A549 (cell line): ENCODE measurements at regions not wholly inside any gene's neighbourhood (a gene's known extent, or its start where the extent isn't known, plus 50 kb on each side); places are given as distances from the start of the nearest gene placed in this dataset.

Experiments used
- ATAC-seq, 2 experiments: fragments of 200-7000 bp in 1 of 2; fragments of >200 bp in 1 of 2; cut with Nextera tagmentation in 1 of 2; cut with Tn5 transposase in 1 of 2; 3 replicates each; pipeline versions ENCODE4 v1.8.0 to v1.9.1; 2018 to 2020; ENCODE audit warnings: mild to moderate bottlenecking in 1 of 2, moderate library complexity in 1 of 2
- CTCF ChIA-PET: fragments of 300-600 bp; sonication (Branson Sonifier 250); formaldehyde crosslinking; extraction: SDS; loops from one replicate; lab custom pipeline; 2021; ENCODE audit warnings: antibody characterized with exemption, inconsistent platforms; lab: Yijun Ruan, JAX
- POLR2A ChIA-PET: fragments of 350-600 bp; formaldehyde crosslinking; extraction: SDS; loops from one replicate; lab custom pipeline; 2021; ENCODE audit warnings: antibody characterized with exemption, inconsistent platforms; lab: Yijun Ruan, JAX
- DNase-seq, 2 experiments: peaks; one replicate each; pipeline versions ENCODE4 v3.0.0 to v3.0.0-alpha.2; 2011 to 2016; ENCODE audit warnings: low read depth in 1 of 2, low spot score in 1 of 2
- FAIRE-seq: peaks from 2 replicates; lab custom pipeline; 2011; peaks lifted over from hg19 to GRCh38; lab: Jason Lieb, UNC
- H3K27ac ChIP-seq, 2 experiments: fragments of >200 bp; sonication (Bioruptor Twin); formaldehyde crosslinking; 3 replicates each; pipeline ENCODE4 v1.5.1; 2016 to 2017
- H3K4me1 ChIP-seq: fragments of >200 bp; sonication (Bioruptor Twin); formaldehyde crosslinking; 3 replicates; pipeline ENCODE4 v1.6.1; 2016
- H3K4me2 ChIP-seq: fragments of >200 bp; sonication (Bioruptor Twin); formaldehyde crosslinking; 3 replicates; pipeline ENCODE4 v1.6.1; 2016
- H3K4me3 ChIP-seq: fragments of >200 bp; sonication (Bioruptor Twin); formaldehyde crosslinking; 3 replicates; pipeline ENCODE4 v1.5.1; 2016
- H3K9me3 ChIP-seq: fragments of >200 bp; sonication (Bioruptor Twin); formaldehyde crosslinking; 3 replicates; pipeline ENCODE4 v1.6.1; 2016
- ATOH8 ChIP-seq: fragments of 250-450 bp; sonication (Bioruptor Pico); IDR thresholded peaks from 2 replicates; pipeline ENCODE4 v1.5.0; 2020; ENCODE audit warnings: low read depth, mild to moderate bottlenecking, moderate library complexity
- BCL3 ChIP-seq: fragments of >200 bp; sonication (Bioruptor Twin); formaldehyde crosslinking; IDR thresholded peaks from 3 replicates; pipeline ENCODE4 v1.6.1; 2016
- CBX2 ChIP-seq: fragments of 200-600 bp; sonication (generic); IDR thresholded peaks from 2 replicates; pipeline ENCODE4 v1.6.1; 2016; ENCODE audit warnings: low read depth, mild to moderate bottlenecking, borderline replicate concordance
- ELK1 ChIP-seq: fragments of 150-350 bp; IDR thresholded peaks from 2 replicates; pipeline ENCODE4 v1.6.1; 2014; ENCODE audit warnings: low read depth, mild to moderate bottlenecking, low read length
- FOSB ChIP-seq: fragments of 250-450 bp; sonication (Bioruptor Pico); IDR thresholded peaks from 2 replicates; pipeline ENCODE4 v1.5.0; 2020; ENCODE audit warnings: mild to moderate bottlenecking, moderate library complexity
- FOSL2 ChIP-seq, 2 experiments: fragments of 450-650 bp in 1 of 2; fragments of >200 bp in 1 of 2; sonication (Bioruptor Twin) in 1 of 2; formaldehyde crosslinking; IDR thresholded peaks; 2 replicates each; pipeline versions ENCODE4 v1.5.0 to v1.6.1; 2016 to 2020; ENCODE audit warnings: mild to moderate bottlenecking in 1 of 2, moderate library complexity in 1 of 2
- FOXS1 ChIP-seq: fragments of 250-450 bp; sonication (Bioruptor Pico); IDR thresholded peaks from 2 replicates; pipeline ENCODE4 v1.5.0; 2020; ENCODE audit warnings: mild to moderate bottlenecking, moderate library complexity
- HES2 ChIP-seq: fragments of >200 bp; sonication (Bioruptor Twin); formaldehyde crosslinking; IDR thresholded peaks from 2 replicates; pipeline ENCODE4 v1.6.1; 2016
- HMGXB4 ChIP-seq: fragments of 250-450 bp; sonication (Bioruptor Pico); IDR thresholded peaks from 2 replicates; pipeline ENCODE4 v1.5.0; 2021; ENCODE audit warnings: mild to moderate bottlenecking, moderate library complexity, borderline replicate concordance
- HOXA7 ChIP-seq: fragments of 250-450 bp; sonication (Bioruptor Pico); IDR thresholded peaks from 2 replicates; pipeline ENCODE4 v1.5.0; 2020; ENCODE audit warnings: mild to moderate bottlenecking, moderate library complexity
- HOXB5 ChIP-seq: fragments of 250-450 bp; sonication (Bioruptor Pico); IDR thresholded peaks from 2 replicates; pipeline ENCODE4 v1.5.0; 2020; ENCODE audit warnings: mild to moderate bottlenecking, moderate library complexity
- MAX ChIP-seq: IDR thresholded peaks from 2 replicates; pipeline ENCODE4 v1.6.1; 2012
- NPAS2 ChIP-seq: fragments of 250-450 bp; sonication (Bioruptor Pico); IDR thresholded peaks from 2 replicates; pipeline ENCODE4 v1.8.0; 2022; ENCODE audit warnings: mild to moderate bottlenecking, moderate library complexity, borderline replicate concordance
- NR3C1 ChIP-seq: fragments of >200 bp; sonication (Bioruptor Twin); formaldehyde crosslinking; IDR thresholded peaks from 3 replicates; pipeline ENCODE4 v1.6.1; 2017
- POLR2A ChIP-seq: IDR thresholded peaks from 2 replicates; pipeline ENCODE4 v1.6.1; 2012; ENCODE audit warnings: mild to moderate bottlenecking, low read length
- POLR2AphosphoS2 ChIP-seq: conservative IDR thresholded peaks from 2 replicates; pipeline ENCODE4 v1.6.1; 2012; ENCODE audit warnings: low read length, improper control_type of control experiment, inconsistent platforms
- TFCP2L1 ChIP-seq: fragments of 250-450 bp; sonication (Bioruptor Pico); IDR thresholded peaks from 2 replicates; pipeline ENCODE4 v1.5.0; 2021; ENCODE audit warnings: mild to moderate bottlenecking
- TP53 ChIP-seq: fragments of 250-450 bp; sonication (Bioruptor Pico); IDR thresholded peaks from 2 replicates; pipeline ENCODE4 v1.5.0; 2021; ENCODE audit warnings: mild to moderate bottlenecking, moderate library complexity
- USF2 ChIP-seq: fragments of 450-650 bp; IDR thresholded peaks from 2 replicates; pipeline ENCODE4 v1.6.1; 2014; ENCODE audit warnings: antibody characterized with exemption
- ZSCAN20 ChIP-seq: fragments of 250-450 bp; sonication (Bioruptor Pico); IDR thresholded peaks from 2 replicates; pipeline ENCODE4 v1.8.0; 2022; ENCODE audit warnings: mild to moderate bottlenecking, moderate library complexity
- WGBS: methylation state at CpG from one replicate; pipeline ENCODE4 v1.1.6; 2017; ENCODE audit errors: missing lambda C conversion rate; 5-methylcytosine and 5-hydroxymethylcytosine counted together

GRCh38 chr16:85279825-85280545, 167.7 kb upstream of the CIBAR2 start (continued):
- TF ChIP-seq ELK1 (no peak), HOXB5 (CRISPR knock-in tag) (no peak), HMGXB4 (CRISPR knock-in tag) (no peak), HES2 (no peak), FOXS1 (CRISPR knock-in tag) (no peak), CBX2 (no peak)

- TF ChIP-seq ZSCAN20 (CRISPR knock-in tag) (no peak), NPAS2 (CRISPR knock-in tag) (no peak), TFCP2L1 (CRISPR knock-in tag) (no peak), FOSB (CRISPR knock-in tag) (no peak), FOSL2 (IDR thresholded peaks at IDR 0.05) (no peak), FOSL2 (CRISPR knock-in tag; IDR thresholded peaks at IDR 0.05) (no peak), POLR2AphosphoS2 (no peak), HOXA7 (CRISPR knock-in tag) (no peak), TP53 (CRISPR knock-in tag) (no peak), BCL3 (no peak), MAX (no peak), FOXS1 (CRISPR knock-in tag) (no peak), POLR2A (no peak), ATOH8 (CRISPR knock-in tag) (no peak), USF2 (no peak), NR3C1 (no peak)
- TF ChIP-seq, all 56 proteins: peak for 0
- WGBS: 73% methylated on average over 8 of the region's 9 CpGs
- no peak for DNase-seq
- Histone ChIP-seq H3K9me3 (no peaks in the 10 kb centered on the region), H3K27ac (no peak overlapping the region), H3K4me3 (no peak overlapping the region), H3K4me1 (no peaks in the 10 kb centered on the region), H3K4me2 (no peak overlapping the region)
- ChIA-PET CTCF (interaction anchor here (1.2 to 2.6 kb wide), 6 partner anchors 9 to 166 kb away, joined by 3 to 9 read pairs (median 6); no protein-coding TSS in a partner anchor), POLR2A (no interaction called here)
- no peak for ATAC-seq
- no peak for FAIRE-seq
Measured at GRCh38 chr16:85281181-85281580, 168.9 kb upstream of the CIBAR2 start.
